ENCODE measurements at regions not wholly inside any gene's neighbourhood (a gene's known extent, or its start where the extent isn't known, plus 50 kb on each side); places are given as distances from the start of the nearest gene placed in this dataset.
A peak's percentile ranks its signal among the peaks of the same experiment; 100 is the strongest.
"Not testable (repeated sequence)": the region's sequence is repeated elsewhere in the genome, so short reads cannot be mapped to it uniquely, and the experiment has no call there.

DNA sequence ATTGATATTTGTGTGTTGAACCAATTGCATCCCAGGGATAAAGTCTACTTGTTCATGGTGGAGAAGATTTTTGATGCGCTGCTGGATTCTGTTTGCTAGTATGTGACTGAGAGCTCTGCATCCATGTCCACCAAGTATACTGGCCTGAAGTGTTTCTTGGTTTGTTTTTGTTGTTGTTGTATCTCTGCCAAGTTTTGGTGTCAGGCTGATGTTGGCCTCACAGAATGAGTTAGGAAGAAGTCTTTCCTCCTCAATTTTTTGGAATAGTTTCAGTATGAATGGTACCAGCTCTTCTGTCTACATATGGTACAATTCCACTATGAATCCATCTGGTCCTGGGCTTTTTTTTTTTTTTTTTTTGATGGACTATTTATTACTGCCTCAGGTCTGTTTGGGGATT, 50.9 kb upstream of the OSTN start:
- Mint-ChIP-seq H3K9me3 (peaks cover 2 to 8% (median 4%) of the 10 kb centered on the region in 3 donors), H3K27me3 (no peaks in the 10 kb centered on the region), H3K36me3 (no peaks in the 10 kb centered on the region), H3K4me1 (peaks cover 29 to 36% (median 29%) of the 10 kb centered on the region in 3 donors), H3K27ac (no peak overlapping the region), H3K4me3 (peak overlapping the region in 1 of 4 donors; percentile 23)

DNA sequence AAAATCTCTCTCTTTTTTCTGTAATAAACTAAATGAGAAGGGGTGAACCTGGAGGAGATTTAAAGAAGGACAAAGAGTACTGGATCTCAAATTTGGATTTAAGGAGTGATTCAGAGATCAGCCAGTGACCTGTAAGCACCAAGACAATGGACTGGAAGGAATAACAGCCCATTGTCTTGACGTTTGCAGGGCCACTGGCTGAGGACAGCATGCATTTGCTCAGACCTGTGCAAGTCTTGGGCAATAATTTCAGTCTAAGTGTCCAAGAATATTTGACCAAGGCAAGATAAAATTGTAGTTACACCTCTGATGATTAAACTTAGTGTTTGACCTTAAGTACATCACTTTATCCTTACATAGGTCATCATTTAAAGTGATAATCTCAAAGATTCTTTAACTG, 55.8 kb upstream of the OSTN start:
- Mint-ChIP-seq H3K27me3 (no peaks in the 10 kb centered on the region), H3K36me3 (peaks cover 2% of the 10 kb centered on the region), H3K9me3 (peaks cover 2 to 4% (median 3%) of the 10 kb centered on the region in 3 donors), H3K27ac (peak overlapping the region in 1 of 3 donors; percentile 65), H3K4me3 (peak overlapping the region in 1 of 4 donors; percentile 25), H3K4me1 (peaks cover 45 to 49% (median 46%) of the 10 kb centered on the region in 3 donors)

DNA sequence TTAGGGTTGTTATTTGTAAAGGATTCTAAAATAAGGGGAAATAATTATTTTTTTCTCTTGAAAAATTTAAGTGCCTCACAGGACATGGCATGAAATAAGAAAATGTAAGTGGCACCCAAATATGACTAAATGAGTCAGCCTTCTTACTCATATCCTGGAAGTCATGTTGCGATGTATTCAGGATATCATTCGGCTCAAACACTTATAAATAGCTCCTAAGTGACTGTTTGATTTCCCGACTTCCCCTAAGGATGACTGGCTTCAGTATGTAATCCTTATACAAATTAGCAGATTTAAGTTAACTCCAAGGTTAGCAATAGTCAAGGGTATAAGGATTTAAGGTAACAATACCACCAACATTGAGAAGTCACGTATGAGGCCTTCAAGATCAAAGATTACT, 57.3 kb upstream of the OSTN start:
- Mint-ChIP-seq H3K4me3 (no peak overlapping the region), H3K36me3 (peaks cover 3% of the 10 kb centered on the region), H3K27me3 (no peaks in the 10 kb centered on the region), H3K4me1 (peaks cover 41 to 51% (median 48%) of the 10 kb centered on the region in 3 donors), H3K9me3 (peaks cover 2 to 5% (median 4%) of the 10 kb centered on the region in 3 donors), H3K27ac (no peak overlapping the region)

DNA sequence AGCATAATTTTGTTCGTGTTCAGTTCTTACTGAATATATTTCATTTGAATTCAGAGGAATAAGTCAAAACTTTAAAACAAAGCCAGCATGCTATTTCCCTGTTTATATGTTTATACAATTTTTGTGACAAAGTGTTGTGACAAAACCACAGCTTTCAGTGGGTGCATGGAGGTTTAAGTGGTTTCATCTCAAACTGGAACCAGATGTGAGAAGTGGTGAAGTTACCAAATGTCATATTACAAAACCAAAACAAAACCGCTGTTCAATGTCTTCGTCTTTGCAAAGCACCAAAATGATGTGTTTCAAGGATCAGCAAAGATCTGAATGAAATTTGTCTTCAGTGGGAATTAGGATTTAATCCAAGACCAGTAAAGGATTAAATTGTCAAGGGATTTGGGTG, 59.3 kb upstream of the OSTN start:
- Mint-ChIP-seq H3K27me3 (no peaks in the 10 kb centered on the region), H3K4me3 (peak overlapping the region in 2 of 4 donors; percentile 33 to 56), H3K36me3 (peaks cover 3% of the 10 kb centered on the region), H3K27ac (no peak overlapping the region), H3K4me1 (peaks cover 40 to 49% (median 41%) of the 10 kb centered on the region in 3 donors), H3K9me3 (peaks cover 0 to 5% (median 0%) of the 10 kb centered on the region in 3 donors)

DNA sequence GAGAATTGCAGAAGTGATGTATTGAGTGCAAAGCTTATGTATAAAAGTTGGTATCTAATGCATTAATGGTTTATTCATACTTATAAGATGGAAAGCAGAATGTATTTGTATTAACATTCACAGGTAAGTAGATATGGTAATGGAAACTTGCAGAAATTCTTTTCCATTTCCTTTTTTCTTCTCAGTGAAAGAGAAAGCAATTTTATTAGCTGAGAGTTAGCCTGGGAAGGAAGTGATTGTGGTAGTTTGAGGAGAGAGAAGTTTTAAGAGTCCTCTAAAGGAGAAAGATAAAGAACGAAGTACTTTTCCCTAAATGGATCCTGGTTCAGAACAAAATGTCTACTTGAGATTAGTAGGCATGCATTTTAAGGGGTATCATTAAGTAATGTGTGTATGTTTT, 60.1 kb upstream of the OSTN start:
- Mint-ChIP-seq H3K36me3 (peaks cover 3% of the 10 kb centered on the region), H3K4me3 (peak overlapping the region in 3 of 4 donors; percentile 24 to 34 (median 29)), H3K27ac (peak overlapping the region; percentile 4 to 75 (median 7)), H3K9me3 (peaks cover 0 to 5% (median 0%) of the 10 kb centered on the region in 3 donors), H3K4me1 (peaks cover 34 to 44% (median 40%) of the 10 kb centered on the region in 3 donors), H3K27me3 (no peaks in the 10 kb centered on the region)

DNA sequence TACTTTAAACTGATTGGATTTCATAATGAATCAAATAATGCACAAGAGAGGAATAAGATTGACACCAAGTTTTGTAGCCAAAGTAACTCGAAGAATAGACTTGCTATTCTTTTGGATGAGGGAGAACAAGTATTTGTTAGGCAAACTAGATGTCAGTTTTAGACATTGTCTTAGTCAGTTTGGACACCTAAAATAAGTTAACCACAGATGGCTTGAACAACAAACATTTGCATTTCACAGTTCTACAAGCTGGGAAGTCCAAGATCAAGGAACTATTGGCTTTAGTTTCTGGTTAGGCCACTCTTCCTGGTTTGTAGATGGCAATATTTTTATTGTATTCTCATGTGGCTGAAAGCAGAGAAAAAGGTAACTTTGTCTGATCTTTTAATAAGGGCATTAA, 61.3 kb upstream of the OSTN start:
- H3K27ac Mint-ChIP-seq: no peak overlapping the region
- H3K36me3 Mint-ChIP-seq: peaks cover 3% of the 10 kb centered on the region
- H3K27me3 Mint-ChIP-seq: no peaks in the 10 kb centered on the region
- peaks cover 0 to 5% (median 0%) of the 10 kb centered on the region in 3 donors for H3K9me3 Mint-ChIP-seq
- H3K4me1 Mint-ChIP-seq: peaks cover 29 to 36% (median 36%) of the 10 kb centered on the region in 3 donors
- no peak overlapping the region for H3K4me3 Mint-ChIP-seq

DNA sequence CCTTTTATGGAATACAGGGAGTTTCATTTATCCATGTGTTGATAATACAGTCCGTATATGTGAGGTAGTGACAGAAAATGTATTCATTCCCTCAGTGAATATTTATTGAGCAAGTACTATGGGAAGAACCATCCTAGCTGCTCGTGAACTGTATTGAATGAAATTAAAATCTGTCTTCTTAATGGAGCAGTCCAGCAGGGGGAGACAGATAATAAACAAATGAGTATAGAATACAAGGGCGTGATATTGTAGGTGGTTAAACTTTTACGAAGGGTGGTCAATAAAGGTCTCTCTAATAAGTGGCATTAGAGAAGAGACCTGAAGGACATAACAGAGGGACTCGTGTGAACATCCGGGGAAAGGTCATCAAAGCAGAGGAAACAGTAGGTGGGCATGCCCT, 62.7 kb upstream of the OSTN start:
- Mint-ChIP-seq H3K27me3 (no peaks in the 10 kb centered on the region), H3K36me3 (peaks cover 3% of the 10 kb centered on the region), H3K27ac (no peak overlapping the region), H3K4me3 (peak overlapping the region in 1 of 4 donors; percentile 74), H3K9me3 (peaks cover 0 to 5% (median 0%) of the 10 kb centered on the region in 3 donors), H3K4me1 (peaks cover 28 to 36% (median 36%) of the 10 kb centered on the region in 3 donors)

DNA sequence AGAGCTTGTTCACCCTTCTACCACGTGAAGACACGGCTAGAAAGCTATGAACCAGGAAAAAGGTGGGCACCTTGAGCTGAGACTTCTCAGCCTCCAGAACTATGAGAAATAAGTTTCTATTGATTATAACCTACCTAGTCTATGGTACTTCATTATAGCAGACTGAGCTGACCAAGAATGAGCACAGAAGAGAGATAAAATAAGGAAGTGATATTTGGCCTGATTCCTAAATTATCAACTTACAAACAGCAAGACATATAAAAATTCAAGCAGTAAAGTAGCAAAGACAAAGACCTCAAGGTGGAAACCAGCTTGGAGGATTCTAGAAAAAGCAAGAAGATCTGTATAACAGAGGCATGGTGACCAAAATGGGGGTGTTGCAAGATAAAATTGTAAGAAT, 63.9 kb upstream of the OSTN start:
- Mint-ChIP-seq H3K36me3 (peaks cover 3% of the 10 kb centered on the region), H3K4me1 (peaks cover 27 to 35% (median 32%) of the 10 kb centered on the region in 3 donors), H3K27ac (no peak overlapping the region), H3K9me3 (peaks cover 0 to 5% (median 0%) of the 10 kb centered on the region in 3 donors), H3K27me3 (no peaks in the 10 kb centered on the region), H3K4me3 (no peak overlapping the region)

DNA sequence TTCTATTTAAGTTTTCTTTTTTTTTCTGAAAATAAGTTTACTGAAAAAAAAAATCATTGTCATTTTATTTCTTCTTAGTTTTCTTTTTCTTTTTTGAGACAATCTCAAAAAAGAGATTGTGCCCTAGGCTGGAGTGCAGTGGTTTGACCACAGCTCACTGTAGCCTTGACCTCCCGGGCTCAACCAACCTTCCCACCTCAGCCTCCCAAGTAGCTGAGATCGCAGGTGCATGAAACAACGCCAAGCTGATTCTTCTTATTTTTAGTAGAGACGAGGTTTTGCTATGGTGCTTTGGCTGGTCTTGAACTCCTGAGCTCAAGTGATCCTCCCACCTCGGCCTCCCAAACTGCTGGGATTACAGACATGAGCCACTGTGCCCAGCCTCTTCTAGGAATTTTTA, 65.7 kb upstream of the OSTN start:
- Mint-ChIP-seq H3K27me3 (no peaks in the 10 kb centered on the region), H3K4me3 (no peak overlapping the region), H3K9me3 (peaks cover 0 to 5% (median 0%) of the 10 kb centered on the region in 3 donors), H3K27ac (no peak overlapping the region), H3K4me1 (peaks cover 10 to 19% (median 16%) of the 10 kb centered on the region in 3 donors), H3K36me3 (peaks cover 2% of the 10 kb centered on the region)

DNA sequence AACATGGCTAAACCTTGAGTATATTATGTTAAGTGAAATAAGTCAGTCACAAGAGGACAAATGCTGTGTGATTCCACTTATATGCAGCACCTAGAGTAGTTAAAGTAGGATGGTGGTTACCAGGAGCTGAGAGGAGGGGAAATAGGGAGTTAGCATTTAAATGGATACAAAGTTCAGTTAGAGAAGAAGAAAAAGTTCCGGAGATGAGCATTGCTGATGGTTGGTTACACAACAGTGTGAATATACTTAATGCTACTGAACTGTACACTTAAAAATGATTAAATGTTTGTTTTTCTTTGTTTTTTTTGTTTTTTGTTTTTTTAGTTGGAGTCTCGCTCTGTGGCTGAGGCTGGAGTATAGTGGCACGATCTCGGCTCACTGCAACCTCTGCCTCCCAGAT, 67.7 kb upstream of the OSTN start:
- no peak overlapping the region for H3K27ac Mint-ChIP-seq
- H3K4me1 Mint-ChIP-seq: peaks cover under 1 to 8% (median 6%) of the 10 kb centered on the region in 3 donors
- no peak overlapping the region for H3K4me3 Mint-ChIP-seq

DNA sequence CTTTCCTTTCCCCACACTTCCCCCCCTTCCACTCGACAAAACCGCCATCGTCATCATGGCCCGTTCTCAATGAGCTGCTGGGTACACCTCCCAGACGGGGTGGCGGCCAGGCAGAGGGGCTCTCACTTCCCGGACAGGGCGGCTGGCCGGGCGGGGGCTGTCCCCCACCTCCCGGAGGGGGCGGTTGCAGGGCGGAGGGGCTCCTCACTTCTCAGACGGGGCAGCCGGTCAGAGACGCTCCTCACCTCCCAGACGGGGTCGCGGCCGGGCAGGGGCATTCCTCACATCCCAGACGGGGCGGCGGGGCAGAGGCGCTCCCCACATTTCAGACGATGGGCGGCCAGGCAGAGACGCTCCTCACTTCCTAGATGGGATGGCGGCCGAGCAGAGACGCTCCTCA, 74.2 kb upstream of the OSTN start:
- H3K36me3 Mint-ChIP-seq, H3K9me3 Mint-ChIP-seq, H3K27ac Mint-ChIP-seq, H3K4me3 Mint-ChIP-seq, H3K4me1 Mint-ChIP-seq, H3K27me3 Mint-ChIP-seq: not testable (repeated sequence)

More for the DNA sequence above, 67.7 kb upstream of the OSTN start:
- H3K27me3 Mint-ChIP-seq: no peaks in the 10 kb centered on the region
- peaks cover 0 to 2% (median 0%) of the 10 kb centered on the region in 3 donors for H3K9me3 Mint-ChIP-seq
- H3K36me3 Mint-ChIP-seq: no peaks in the 10 kb centered on the region

DNA sequence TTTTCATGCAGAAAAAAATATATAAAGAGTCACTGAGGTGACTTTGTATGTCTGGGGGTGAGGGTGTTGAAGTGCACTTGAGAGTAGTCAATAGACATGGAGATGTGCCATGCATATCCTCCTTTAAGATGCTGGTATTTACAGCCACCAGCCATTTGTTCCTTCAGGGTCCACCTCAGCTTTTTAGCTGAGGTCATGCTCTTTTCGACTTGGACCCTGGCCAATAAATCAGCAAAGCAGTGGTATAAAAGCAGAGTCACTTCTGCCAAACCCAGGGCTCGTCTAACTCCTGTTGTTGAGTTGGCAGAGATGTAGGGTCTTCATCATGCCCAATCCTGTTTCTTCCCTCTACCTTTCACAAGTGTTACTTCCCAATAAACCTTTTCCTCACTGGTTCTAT, 75.1 kb upstream of the OSTN start:
- H3K27ac Mint-ChIP-seq: no peak overlapping the region
- H3K36me3 Mint-ChIP-seq: no peaks in the 10 kb centered on the region
- peaks cover 0 to under 1% (median 0%) of the 10 kb centered on the region in 3 donors for H3K4me1 Mint-ChIP-seq
- H3K27me3 Mint-ChIP-seq: no peaks in the 10 kb centered on the region
- H3K9me3 Mint-ChIP-seq: peaks cover 0 to 2% (median 0%) of the 10 kb centered on the region in 3 donors
- H3K4me3 Mint-ChIP-seq: no peak overlapping the region

DNA sequence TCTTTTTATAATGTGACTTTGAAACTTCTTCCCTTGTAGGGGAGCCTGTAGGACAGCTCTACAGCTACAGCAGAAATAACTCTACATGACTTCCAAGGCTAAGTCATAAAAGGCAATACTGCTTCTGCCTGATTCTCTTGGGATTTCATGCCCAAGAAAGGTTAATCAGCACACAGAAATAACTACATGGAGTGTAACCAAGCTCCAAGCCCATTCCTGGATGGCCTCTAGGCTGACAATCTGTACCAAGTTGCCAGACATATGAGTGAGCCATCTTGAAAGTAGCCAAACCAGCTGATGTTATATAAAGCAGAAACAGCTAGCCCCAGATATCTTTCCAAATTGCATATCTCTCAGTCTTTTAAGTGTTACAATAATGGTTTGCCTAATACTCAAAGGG, 75.8 kb upstream of the OSTN start:
- no peak overlapping the region for H3K4me3 Mint-ChIP-seq

DNA sequence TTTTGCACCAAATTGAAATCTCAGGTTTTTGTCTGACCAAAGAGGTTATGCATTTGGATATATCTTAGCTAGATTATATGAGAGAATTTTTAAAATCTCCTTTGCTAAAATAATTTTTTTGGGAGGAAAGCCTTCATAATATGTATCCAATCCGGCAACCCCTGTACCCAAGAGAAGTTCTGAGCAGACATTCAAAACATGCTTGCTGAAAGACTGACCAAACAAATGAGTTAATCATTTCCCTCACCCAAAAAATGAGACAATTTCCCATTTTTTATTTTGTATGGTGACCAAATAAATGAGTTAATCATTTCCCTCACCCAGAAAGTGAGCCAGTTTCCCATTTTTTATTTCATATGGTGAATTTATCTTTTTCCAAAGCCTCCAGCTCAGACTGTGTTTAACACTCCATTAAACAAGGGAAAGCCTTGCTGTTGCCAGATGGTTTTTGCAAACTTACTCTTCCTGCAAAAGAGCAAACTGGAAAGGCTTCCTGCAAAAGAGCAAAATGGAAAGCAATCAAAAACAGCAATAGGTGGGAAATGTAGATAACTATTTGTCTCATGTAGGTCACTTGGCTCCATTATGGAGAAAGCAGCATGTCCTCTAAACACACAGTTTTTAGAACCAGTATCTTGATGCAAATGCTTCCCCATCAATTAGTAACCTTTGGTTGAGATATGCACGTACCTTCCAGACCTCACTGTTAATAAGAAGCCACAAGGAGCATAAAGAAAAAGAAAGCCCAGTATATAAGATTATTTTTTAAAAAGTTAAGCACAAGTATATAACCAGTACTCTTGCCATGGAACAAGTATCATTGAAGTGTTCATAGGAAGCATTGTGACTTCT, 78.4 kb upstream of the OSTN start:
- Mint-ChIP-seq H3K4me3 (no peak overlapping the region), H3K27me3 (no peaks in the 10 kb centered on the region)

More for the DNA sequence above, 75.8 kb upstream of the OSTN start:
- Mint-ChIP-seq H3K4me1 (peaks cover 0 to 3% (median 0%) of the 10 kb centered on the region in 3 donors), H3K9me3 (peaks cover 0 to 2% (median 0%) of the 10 kb centered on the region in 3 donors), H3K36me3 (no peaks in the 10 kb centered on the region), H3K27ac (peak overlapping the region in 1 of 3 donors; percentile 60), H3K27me3 (no peaks in the 10 kb centered on the region)

DNA sequence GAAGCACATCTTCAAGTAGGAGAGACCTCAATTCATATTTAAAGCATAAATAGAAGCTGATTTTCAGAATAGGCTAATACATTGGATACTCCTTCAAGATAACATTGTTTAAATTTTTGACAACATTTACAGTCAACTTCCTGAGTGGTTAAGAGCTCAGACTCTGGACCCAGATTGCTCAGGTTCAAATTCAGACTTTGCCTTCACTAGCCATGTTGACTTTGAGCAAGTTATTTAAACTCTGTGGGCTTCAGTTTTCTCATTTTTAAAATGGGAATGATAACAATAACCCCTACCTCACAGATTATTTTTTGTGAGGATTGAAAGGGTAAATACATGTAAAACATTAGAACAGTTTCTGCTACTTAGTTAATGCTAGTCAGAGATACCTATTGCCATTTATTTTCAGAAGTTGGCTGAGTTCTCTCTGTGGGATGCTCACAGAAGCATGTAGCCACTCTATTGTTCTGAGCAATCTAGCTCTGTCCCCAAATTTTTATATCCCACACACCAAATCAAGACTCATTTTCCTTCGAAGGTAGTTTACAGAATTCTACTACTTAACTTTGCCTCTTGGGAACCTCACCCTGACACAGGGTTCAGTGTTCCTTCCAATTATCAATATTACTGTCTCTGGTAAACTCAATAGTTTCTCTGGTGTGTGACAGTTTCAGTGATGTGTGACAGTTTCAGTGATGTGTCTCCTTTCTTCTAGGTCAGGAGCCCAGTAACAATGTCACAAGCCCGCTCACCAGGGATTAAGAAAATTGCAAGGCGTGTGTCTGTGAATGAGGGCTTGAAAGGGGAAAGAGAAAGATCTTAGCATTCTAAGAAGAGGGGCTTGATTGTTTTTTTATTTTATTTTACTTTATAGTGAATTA, 79.4 kb upstream of the OSTN start:
- H3K36me3 Mint-ChIP-seq: no peaks in the 10 kb centered on the region
- H3K4me3 Mint-ChIP-seq: no peak overlapping the region
- H3K4me1 Mint-ChIP-seq: peaks cover 0 to 3% (median 0%) of the 10 kb centered on the region in 3 donors
- no peak overlapping the region for H3K27ac Mint-ChIP-seq
- H3K9me3 Mint-ChIP-seq: peaks cover 0 to 2% (median 0%) of the 10 kb centered on the region in 3 donors
- H3K27me3 Mint-ChIP-seq: no peaks in the 10 kb centered on the region

More for the DNA sequence above, 78.4 kb upstream of the OSTN start:
- Mint-ChIP-seq H3K36me3 (no peaks in the 10 kb centered on the region), H3K4me1 (peaks cover 0 to 3% (median 0%) of the 10 kb centered on the region in 3 donors), H3K27ac (no peak overlapping the region), H3K9me3 (peaks cover 0 to 2% (median 0%) of the 10 kb centered on the region in 3 donors)
